ENCODE measurements at regions not wholly inside any gene's neighbourhood (a gene's known extent, or its start where the extent isn't known, plus 50 kb on each side); places are given as distances from the start of the nearest gene placed in this dataset.

DNA sequence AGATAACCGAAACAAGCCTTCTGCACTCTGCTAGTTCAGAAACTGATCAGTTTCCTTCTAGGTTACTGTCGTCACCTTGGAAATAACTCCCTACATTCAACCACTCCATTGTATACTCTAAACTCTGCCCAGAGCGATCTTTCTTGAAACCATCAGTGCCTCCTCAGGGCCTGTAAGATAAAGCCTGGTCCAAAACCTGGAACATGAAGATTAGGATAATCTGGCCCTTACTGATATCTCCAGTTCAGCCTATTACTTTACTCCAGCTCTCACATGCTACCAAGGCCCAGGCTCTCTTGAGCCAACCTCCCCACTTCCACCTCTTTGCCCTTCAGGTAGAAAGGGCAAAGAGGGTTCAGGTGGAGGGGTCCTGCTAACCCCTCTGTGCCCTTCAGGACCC, 125.3 kb upstream of the RXFP2 start:
- TF ChIP-seq, protein P1, sequence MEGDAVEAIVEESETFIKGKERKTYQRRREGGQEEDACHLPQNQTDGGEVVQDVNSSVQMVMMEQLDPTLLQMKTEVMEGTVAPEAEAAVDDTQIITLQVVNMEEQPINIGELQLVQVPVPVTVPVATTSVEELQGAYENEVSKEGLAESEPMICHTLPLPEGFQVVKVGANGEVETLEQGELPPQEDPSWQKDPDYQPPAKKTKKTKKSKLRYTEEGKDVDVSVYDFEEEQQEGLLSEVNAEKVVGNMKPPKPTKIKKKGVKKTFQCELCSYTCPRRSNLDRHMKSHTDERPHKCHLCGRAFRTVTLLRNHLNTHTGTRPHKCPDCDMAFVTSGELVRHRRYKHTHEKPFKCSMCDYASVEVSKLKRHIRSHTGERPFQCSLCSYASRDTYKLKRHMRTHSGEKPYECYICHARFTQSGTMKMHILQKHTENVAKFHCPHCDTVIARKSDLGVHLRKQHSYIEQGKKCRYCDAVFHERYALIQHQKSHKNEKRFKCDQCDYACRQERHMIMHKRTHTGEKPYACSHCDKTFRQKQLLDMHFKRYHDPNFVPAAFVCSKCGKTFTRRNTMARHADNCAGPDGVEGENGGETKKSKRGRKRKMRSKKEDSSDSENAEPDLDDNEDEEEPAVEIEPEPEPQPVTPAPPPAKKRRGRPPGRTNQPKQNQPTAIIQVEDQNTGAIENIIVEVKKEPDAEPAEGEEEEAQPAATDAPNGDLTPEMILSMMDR (conservative IDR thresholded peaks at IDR 0.05; ENCODE audit: low read length), result no peak
- no peak for TF ChIP-seq EZH2phosphoT487 (IDR thresholded peaks at IDR 0.05; ENCODE audit: borderline replicate concordance)

Measured in Loucy (cell line).